ENCODE measurements at regions not wholly inside any gene's neighbourhood (a gene's known extent, or its start where the extent isn't known, plus 50 kb on each side); places are given as distances from the start of the nearest gene placed in this dataset.

DNA sequence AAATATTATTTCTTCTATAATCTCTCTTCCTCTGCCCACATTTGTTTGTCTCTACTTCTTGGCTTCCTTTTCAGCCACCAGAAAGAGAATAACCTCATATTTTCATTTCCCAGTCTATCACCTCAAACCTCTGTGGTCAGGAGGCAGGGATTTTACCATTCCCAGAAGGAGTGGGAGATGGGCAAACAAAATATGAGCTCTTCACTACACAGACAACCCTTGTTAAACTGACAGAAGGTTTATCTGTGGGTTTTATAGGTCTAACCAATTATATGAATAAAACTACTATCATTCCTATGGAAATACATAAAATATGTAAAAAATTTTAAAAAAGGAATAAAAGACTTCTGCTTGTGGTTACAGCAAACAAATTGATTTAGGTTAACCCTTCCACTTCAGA lies 160.0 kb upstream of the TRPC6 start:
- Histone ChIP-seq H3K14ac (ENCODE audit: insufficient read depth, low read length) (no peak overlapping the region), H3K23me2 (ENCODE audit: insufficient read length, low read depth, low read length, poor library complexity, severe bottlenecking) (no peaks in the 10 kb centered on the region), H2BK20ac (ENCODE audit: low read depth, low read length, poor library complexity, severe bottlenecking) (no peak overlapping the region), H3K4me2 (ENCODE audit: insufficient read depth, insufficient read length, low read length) (no peak overlapping the region), H2BK12ac (ENCODE audit: insufficient read length, low read depth, low read length) (no peak overlapping the region), H2BK5ac (ENCODE audit: insufficient read length, low read length) (no peak overlapping the region), H2BK15ac (ENCODE audit: low read depth, low read length) (no peak overlapping the region), H3K79me1 (ENCODE audit: insufficient read depth, low read depth, low read length, poor library complexity, severe bottlenecking) (no peaks in the 10 kb centered on the region), H4K8ac (replicated peaks; ENCODE audit: insufficient read length, low read depth, low read length) (no peak overlapping the region), H2BK120ac (ENCODE audit: low read depth, low read length, poor library complexity, severe bottlenecking) (no peak overlapping the region), H3K4ac (ENCODE audit: low read depth, low read length) (no peak overlapping the region), H2AK5ac (ENCODE audit: insufficient read length, low read length) (no peak overlapping the region), H3K18ac (ENCODE audit: insufficient read length, low read depth, low read length) (no peak overlapping the region), H4K20me1 (ENCODE audit: control insufficient read depth, insufficient read depth, insufficient read length) (no peaks in the 10 kb centered on the region), H3K27me3 (ENCODE audit: insufficient read depth, low read length) (no peaks in the 10 kb centered on the region), H3K9me3 (ENCODE audit: control insufficient read depth, low read depth, low read length) (no peaks in the 10 kb centered on the region), H2AFZ (ENCODE audit: low read length) (no peak overlapping the region), H3K23ac (ENCODE audit: insufficient read length, low read depth, low read length) (no peak overlapping the region), H3K56ac (ENCODE audit: insufficient read length, low read depth, low read length) (no peak overlapping the region), H4K5ac (ENCODE audit: insufficient read length, low read depth, low read length) (no peak overlapping the region), H3K79me2 (ENCODE audit: insufficient read depth, low read length) (no peaks in the 10 kb centered on the region), H3K27ac (ENCODE audit: insufficient read length, low read depth, low read length) (no peak overlapping the region), H4K91ac (ENCODE audit: insufficient read length, low read depth, low read length) (no peak overlapping the region), H3K9ac (ENCODE audit: extremely low read depth, insufficient read length, low read length) (no peak overlapping the region), H3K4me1 (ENCODE audit: insufficient read depth, low read length) (no peaks in the 10 kb centered on the region), H3T11ph (ENCODE audit: low read length) (no peak overlapping the region)
- Mint-ChIP-seq H3K36me3 (ENCODE audit: insufficient read depth in 1 of 3, low read depth in 3 of 3) (no peaks in the 10 kb centered on the region), H3K27ac (no peak overlapping the region), H3K9me3 (no peaks in the 10 kb centered on the region), H3K4me1 (peaks cover 15 to 25% of the 10 kb centered on the region in 2 experiments), H3K27me3 (ENCODE audit: low read depth) (no peaks in the 10 kb centered on the region), H3K4me3 (no peak overlapping the region)
- TF ChIP-seq, protein P1, sequence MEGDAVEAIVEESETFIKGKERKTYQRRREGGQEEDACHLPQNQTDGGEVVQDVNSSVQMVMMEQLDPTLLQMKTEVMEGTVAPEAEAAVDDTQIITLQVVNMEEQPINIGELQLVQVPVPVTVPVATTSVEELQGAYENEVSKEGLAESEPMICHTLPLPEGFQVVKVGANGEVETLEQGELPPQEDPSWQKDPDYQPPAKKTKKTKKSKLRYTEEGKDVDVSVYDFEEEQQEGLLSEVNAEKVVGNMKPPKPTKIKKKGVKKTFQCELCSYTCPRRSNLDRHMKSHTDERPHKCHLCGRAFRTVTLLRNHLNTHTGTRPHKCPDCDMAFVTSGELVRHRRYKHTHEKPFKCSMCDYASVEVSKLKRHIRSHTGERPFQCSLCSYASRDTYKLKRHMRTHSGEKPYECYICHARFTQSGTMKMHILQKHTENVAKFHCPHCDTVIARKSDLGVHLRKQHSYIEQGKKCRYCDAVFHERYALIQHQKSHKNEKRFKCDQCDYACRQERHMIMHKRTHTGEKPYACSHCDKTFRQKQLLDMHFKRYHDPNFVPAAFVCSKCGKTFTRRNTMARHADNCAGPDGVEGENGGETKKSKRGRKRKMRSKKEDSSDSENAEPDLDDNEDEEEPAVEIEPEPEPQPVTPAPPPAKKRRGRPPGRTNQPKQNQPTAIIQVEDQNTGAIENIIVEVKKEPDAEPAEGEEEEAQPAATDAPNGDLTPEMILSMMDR (conservative IDR thresholded peaks at IDR 0.05): no peak
- no peak for DNase-seq

Data from H9 (cell line).